GM23338 (cell line): ENCODE measurements at regions not wholly inside any gene's neighbourhood (a gene's known extent, or its start where the extent isn't known, plus 50 kb on each side); places are given as distances from the start of the nearest gene placed in this dataset.

Experiments
- CREB1 ChIP-seq: fragments of 250-450 bp; sonication (Bioruptor Pico); IDR thresholded peaks from 2 replicates; pipeline ENCODE4 v1.5.0; 2020; ENCODE audit warnings: low read depth, mild to moderate bottlenecking, moderate library complexity
- EZH2 ChIP-seq: fragments of 200-600 bp; sonication (generic); IDR thresholded peaks from one replicate; pipeline ENCODE4 v1.8.0; 2017; ENCODE audit warnings: antibody characterized with exemption, mild to moderate bottlenecking, low read depth; ENCODE audit not compliant: unreplicated experiment
- EZH2phosphoT487 ChIP-seq: fragments of 200-600 bp; sonication (generic); IDR thresholded peaks from one replicate; pipeline ENCODE4 v1.8.1; 2018; ENCODE audit warnings: antibody characterized with exemption; ENCODE audit not compliant: unreplicated experiment
- NANOG ChIP-seq: IDR thresholded peaks from 2 replicates; pipeline ENCODE4 v1.6.1; 2016; ENCODE audit warnings: antibody characterized with exemption, borderline replicate concordance
- POLR2AphosphoS5 ChIP-seq: IDR thresholded peaks from 2 replicates; pipeline ENCODE4 v1.6.1; 2016; ENCODE audit warnings: antibody characterized with exemption, low read depth
- STAT1 ChIP-seq: IDR thresholded peaks from one replicate; pipeline ENCODE4 v1.6.1; 2016; ENCODE audit warnings: antibody characterized with exemption; ENCODE audit not compliant: unreplicated experiment
- ZNF114 ChIP-seq: fragments of 250-450 bp; sonication (Bioruptor Pico); IDR thresholded peaks from 2 replicates; pipeline ENCODE4 v1.5.0; 2020; ENCODE audit warnings: mild to moderate bottlenecking, moderate library complexity
- TF ChIP-seq, protein P1 (sequence below), 2 experiments: fragments of 200-600 bp in 1 of 2; sonication (generic) in 1 of 2; conservative IDR thresholded peaks; 2 replicates each; pipeline versions ENCODE4 v1.5.1 to v1.6.1; 2016 to 2017; ENCODE audit warnings: antibody characterized with exemption in 2 of 2, low read depth in 2 of 2, mild to moderate bottlenecking in 2 of 2, moderate library complexity in 1 of 2
- TF ChIP-seq, protein P2 (sequence below): IDR thresholded peaks from one replicate; pipeline ENCODE4 v1.6.1; 2018; ENCODE audit warnings: antibody characterized with exemption; ENCODE audit not compliant: unreplicated experiment

DNA sequence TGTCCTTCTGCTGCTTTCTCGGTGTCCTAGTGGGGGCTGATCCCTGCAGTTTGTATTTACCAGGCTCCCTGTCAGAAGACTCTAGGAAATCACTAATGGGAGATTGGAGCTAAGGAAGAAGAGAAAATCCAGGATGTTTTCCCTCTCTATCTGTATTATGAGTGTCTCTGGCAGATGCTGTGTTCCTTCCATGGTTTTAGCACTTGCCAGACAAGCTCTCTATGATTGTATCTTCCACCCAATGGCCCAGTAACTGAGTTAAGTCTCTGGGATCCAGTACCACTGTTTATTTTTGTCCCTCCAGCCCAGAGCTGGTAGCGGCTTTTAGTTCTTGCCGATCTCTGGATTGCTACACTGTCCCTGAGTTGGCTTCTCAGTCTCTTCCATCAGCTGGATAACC, 494.8 kb upstream of the SLC39A10 start:
- TF ChIP-seq, protein P1, sequence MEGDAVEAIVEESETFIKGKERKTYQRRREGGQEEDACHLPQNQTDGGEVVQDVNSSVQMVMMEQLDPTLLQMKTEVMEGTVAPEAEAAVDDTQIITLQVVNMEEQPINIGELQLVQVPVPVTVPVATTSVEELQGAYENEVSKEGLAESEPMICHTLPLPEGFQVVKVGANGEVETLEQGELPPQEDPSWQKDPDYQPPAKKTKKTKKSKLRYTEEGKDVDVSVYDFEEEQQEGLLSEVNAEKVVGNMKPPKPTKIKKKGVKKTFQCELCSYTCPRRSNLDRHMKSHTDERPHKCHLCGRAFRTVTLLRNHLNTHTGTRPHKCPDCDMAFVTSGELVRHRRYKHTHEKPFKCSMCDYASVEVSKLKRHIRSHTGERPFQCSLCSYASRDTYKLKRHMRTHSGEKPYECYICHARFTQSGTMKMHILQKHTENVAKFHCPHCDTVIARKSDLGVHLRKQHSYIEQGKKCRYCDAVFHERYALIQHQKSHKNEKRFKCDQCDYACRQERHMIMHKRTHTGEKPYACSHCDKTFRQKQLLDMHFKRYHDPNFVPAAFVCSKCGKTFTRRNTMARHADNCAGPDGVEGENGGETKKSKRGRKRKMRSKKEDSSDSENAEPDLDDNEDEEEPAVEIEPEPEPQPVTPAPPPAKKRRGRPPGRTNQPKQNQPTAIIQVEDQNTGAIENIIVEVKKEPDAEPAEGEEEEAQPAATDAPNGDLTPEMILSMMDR (conservative IDR thresholded peaks at IDR 0.05; ENCODE audit: low read depth in 2 of 2): no peak
- TF ChIP-seq EZH2 (no peak), CREB1 (CRISPR knock-in tag) (no peak), NANOG (no peak), ZNF114 (CRISPR knock-in tag) (no peak), EZH2phosphoT487 (no peak), STAT1 (no peak), POLR2AphosphoS5 (no peak)
- TF ChIP-seq, protein P2, sequence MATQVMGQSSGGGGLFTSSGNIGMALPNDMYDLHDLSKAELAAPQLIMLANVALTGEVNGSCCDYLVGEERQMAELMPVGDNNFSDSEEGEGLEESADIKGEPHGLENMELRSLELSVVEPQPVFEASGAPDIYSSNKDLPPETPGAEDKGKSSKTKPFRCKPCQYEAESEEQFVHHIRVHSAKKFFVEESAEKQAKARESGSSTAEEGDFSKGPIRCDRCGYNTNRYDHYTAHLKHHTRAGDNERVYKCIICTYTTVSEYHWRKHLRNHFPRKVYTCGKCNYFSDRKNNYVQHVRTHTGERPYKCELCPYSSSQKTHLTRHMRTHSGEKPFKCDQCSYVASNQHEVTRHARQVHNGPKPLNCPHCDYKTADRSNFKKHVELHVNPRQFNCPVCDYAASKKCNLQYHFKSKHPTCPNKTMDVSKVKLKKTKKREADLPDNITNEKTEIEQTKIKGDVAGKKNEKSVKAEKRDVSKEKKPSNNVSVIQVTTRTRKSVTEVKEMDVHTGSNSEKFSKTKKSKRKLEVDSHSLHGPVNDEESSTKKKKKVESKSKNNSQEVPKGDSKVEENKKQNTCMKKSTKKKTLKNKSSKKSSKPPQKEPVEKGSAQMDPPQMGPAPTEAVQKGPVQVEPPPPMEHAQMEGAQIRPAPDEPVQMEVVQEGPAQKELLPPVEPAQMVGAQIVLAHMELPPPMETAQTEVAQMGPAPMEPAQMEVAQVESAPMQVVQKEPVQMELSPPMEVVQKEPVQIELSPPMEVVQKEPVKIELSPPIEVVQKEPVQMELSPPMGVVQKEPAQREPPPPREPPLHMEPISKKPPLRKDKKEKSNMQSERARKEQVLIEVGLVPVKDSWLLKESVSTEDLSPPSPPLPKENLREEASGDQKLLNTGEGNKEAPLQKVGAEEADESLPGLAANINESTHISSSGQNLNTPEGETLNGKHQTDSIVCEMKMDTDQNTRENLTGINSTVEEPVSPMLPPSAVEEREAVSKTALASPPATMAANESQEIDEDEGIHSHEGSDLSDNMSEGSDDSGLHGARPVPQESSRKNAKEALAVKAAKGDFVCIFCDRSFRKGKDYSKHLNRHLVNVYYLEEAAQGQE: no peak
